ENCODE measurements at regions not wholly inside any gene's neighbourhood (a gene's known extent, or its start where the extent isn't known, plus 50 kb on each side); places are given as distances from the start of the nearest gene placed in this dataset.

- TF ChIP-seq POLR2A (IDR thresholded peaks at IDR 0.05) (no peak), CTCF (IDR thresholded peaks at IDR 0.05) (no peak), EP300 (IDR thresholded peaks at IDR 0.05) (no peak), POLR2AphosphoS5 (IDR thresholded peaks at IDR 0.05) (no peak)
These were observed 209.9 kb downstream of the PHETA1 start for GRCh38 chr12:111158992-111159391.

Measured in sigmoid colon (tissue), 4 donors.